Mesenteric fat pad (tissue), 1 donor: ENCODE measurements at regions not wholly inside any gene's neighbourhood (a gene's known extent, or its start where the extent isn't known, plus 50 kb on each side); places are given as distances from the start of the nearest gene placed in this dataset.
A peak's percentile ranks its signal among the peaks of the same experiment; 100 is the strongest.
"Not testable (repeated sequence)": the region's sequence is repeated elsewhere in the genome, so short reads cannot be mapped to it uniquely, and the experiment has no call there.

Experiments
- DNase-seq: peaks from one replicate; pipeline ENCODE4 v3.0.0-alpha.2; 2020; ENCODE audit warnings: low spot score
- donor health status: DM: yes; HTN: yes; CAD: no.

DNA sequence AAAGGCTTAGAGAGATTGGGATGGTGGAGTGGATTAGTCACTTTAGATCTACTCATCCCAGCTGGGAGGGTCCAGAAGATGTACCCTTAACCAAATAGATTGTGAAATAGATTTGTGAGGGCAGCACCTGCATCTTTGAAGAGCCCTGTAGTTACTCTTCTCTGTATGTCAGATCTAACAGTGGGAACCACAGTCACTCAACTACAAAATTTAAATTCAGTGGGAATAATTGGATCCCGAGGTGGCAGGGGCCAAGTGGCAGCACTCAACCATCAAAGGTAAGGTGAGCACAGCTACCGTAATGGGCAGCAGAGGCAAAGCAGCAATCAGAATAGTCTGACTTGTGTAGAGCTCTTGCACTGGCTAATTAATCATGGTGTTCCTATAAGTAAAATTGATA lies 99.5 kb upstream of the POU3F1 start:
- DNase-seq: not testable (repeated sequence)

DNA sequence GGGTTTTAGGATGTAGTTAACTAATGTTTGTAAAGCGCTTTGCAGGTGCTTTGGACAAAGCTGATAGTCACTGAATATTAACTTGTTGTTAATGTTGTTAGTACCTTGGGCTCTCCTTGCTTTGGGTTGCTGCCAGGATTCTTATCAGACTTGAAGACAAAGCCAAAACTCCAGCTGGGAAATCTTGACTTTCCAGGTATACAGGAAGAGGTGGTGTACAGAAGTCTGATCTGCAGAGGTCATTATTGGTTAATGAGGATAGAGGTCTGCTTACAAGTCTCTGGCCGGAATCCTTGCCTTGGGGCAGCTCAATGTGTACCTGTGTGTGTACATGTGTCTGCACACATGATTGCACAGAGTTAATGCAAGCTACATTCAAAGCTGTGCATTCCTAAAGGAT lies 96.0 kb upstream of the POU3F1 start:
- DNase-seq: no peak

DNA sequence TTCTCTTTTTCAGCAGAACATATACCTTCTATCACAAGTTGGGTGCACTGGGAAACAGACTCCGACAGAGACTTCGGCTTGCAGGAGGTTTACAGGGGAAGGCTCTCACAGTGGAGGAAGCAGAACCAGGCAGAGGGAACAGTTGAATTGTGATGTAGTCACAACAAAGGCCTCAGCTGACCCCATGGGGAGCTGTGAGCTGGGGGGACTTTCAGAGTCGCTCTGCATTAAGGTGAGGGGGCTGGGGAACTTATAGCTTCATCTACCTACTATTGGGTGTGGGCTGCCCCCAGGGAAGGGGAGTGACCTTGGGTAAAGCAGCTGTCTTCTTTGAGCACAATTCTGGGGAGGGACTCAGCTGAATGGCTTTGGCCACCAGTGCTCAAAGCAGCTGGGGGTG lies 94.9 kb upstream of the POU3F1 start:
- DNase-seq: no peak

DNA sequence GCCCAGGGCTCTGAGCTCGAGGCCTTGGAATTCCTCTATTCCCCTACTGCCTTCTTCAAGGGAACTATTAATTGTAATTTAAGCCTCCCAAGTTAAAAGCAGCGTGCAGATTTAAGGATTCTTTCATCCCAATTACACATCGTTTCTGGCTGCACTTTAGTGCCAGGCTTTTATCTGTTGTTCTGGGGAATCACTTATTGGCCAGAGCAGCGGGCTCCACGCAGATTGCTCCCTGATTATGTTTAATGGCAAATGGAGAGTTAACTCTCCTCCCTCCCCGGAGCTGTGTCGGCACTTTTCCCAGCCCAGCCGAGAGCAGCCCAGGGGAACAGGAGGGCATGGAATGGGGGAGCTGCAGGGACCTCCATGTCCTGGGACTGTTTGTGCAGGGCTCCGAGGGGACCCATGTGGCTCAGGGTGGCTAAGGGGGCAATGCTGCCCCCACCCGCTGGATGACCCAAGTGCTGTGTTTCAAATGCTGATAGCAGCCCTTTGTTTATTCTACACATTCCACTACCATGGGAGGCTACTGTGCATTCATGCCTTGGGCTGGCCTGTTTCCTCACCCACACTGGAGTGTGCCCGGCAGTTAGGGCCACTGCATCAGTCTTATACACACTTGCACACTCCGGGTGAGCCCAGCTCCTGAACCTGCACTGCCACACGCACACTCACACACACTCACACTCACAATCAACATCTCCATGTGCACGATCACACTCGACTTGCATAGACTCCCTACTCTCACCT lies 93.3 kb upstream of the POU3F1 start:
- DNase-seq: no peak

DNA sequence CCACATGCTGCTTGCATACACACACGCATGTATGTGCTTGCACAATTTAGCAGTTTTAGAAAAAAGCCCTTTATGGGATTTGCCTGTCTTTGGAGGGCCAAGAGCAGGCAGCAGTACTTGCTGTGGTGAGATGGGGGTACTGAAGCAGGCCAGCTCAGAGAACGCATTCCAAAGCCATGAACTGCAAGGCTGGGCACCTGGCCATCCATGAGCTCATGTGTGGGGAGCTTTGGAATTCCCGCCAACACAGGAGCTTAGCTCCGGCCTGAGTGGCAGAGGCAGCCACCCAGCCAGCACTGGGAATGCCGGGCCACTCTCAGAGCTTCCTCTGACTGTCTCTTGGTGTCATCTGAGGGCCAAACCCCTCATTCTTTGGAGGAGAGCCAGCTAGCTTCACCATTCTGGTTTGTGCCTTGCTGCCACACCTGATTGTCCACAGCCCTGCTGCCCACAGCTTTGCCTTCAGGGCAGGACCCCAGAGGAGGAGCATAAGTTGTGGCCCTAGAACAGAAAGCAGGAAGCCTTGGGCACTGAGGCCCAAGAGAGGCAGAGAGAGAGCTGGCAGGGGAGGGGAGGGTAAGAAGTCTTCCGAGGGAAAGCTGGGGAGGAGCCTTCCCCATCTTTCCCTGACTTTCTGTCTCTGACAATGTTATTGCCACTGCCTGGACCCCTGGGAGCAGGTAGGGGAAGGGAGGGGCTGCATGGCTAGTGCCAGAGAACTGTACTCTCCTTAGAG lies 92.1 kb upstream of the POU3F1 start:
- DNase-seq: no peak

DNA sequence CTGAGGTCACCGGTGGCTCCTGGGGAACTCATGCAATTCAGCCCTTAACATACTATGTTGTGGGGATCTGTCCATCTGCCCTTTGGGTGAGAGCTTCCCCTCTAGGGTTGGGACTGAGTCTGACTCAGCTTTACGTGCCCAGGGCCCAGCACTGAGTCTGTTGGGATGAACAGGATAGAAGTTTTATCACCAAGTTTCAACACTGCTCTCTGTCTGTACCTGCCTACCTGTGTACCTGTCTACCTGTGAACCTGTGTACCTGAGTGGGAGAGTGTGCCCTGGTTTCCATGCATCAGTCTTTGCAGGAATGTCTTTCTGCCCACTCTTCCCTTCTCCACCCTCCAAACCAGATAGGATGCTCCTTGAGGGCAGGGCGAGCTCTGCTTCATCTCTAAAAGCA lies 90.6 kb upstream of the POU3F1 start:
- no peak for DNase-seq

DNA sequence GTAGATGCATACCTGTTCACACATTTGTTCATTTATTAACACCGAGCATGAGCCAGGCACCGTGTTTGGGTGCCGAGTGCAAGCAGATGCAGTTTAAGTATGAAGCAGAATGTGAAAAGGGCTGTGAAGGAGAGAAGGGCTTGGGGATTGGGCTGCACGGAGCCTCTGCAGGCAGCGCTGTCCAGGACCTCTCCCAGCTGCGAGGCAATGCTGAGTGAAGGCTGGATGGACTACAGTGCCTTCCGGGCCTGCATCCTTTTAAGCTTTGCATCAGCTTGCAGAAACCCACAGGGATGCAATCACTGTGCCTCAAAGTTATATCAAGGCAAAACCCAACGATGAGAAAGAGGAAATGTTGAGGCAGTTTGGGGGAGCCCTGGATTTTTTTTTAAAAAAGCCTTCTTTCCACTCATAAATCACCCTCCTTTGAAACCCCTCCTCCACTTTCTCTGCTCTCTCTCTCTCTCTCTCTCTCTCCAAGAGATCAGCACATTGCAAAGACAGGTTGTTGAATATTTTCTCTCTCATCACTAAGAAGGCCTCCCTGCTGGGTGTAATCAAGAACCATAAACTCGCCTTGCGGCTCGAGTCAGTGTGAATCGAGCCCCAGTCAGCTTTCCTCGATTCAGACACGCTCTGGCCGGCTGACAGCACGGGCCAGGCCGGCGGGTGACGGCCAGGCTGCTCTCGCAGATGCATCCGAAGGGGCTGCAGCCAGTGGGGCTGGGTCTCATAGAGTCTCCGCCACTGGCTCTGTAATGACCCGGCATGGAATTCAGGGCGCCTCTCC lies 89.2 kb upstream of the POU3F1 start:
- DNase-seq: no peak

DNA sequence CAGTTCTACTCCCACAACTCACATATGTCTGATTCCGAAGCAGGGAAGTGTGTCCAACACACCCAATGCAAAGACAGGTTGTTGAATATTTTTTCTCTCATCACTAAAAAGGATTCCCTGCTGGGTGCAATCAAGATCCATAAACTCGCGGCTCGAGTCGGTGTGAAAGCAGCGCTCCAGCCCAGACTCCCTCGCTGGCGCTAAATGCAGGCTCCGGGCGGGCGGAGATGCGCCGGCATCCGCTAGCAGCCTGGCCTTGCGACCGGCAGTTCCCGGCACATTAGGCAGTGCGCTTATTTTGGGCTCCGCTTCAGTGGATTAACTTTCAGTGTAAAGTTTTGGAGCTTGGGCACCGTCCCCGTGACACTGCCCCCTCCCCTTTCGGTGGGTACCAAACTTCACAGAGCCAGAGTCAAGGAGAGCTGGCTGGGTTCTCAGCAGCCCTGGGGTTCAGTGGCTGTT lies 87.7 kb upstream of the POU3F1 start:
- DNase-seq: no peak

DNA sequence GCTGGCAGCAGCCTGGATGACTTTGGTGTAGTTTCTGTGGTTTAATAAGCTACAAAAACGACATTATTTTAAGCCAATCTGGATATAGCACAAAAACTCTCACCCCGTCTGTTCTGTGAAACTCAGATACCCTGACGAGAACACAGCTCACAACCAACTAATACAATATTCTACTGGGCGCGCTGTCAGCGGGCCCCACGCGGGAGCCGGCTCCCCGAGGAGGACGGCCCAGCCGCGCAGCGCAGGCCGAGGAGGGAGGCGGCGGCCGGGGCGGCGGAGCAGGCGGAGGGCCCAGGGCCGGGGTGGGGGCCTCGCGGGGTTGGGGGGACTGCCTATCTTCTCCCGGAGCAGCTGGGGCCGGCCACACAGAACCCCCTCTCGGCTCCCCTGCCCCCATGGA lies 87.2 kb upstream of the POU3F1 start:
- no peak for DNase-seq

DNA sequence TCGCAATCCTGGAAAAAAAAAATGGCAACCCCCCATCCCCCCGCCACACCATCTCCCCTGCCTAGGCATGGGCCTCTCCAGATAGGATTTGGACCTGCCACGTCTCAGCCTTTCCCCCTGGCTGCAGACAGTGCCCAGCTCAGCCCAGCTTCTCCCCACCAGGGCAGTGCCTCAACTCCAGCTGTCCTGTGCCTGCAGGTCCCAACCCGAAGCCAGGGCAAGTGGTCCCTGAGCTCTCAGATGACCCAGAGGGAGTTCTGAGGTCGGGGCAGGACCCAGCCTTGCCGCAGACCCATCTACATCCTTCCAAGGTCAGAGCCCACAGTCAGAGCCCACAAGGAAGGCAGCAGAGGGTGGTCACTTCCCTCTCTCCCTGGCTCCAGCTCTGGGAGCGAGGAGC lies 86.7 kb upstream of the POU3F1 start:
- peak; percentile 2 for DNase-seq

DNA sequence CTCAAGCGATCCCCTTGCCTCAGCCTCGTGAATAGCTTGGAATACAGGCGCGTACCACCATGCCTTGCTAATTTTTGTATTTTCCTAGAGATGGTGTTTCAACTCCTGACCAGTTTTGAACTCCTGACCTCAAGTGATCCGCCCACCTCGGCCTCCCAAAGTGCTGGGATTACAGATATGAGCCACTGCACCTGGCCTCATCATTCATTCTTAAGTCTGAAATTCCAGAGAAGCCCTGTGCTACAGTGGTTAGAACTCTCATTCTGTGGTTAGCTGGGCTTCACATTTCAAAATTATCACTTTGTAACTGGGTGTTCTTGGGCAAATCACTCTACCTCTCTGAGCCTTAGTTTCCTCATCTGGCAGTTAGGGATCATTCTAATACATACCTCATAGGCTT lies 86.1 kb upstream of the POU3F1 start:
- DNase-seq: peak; percentile 28

DNA sequence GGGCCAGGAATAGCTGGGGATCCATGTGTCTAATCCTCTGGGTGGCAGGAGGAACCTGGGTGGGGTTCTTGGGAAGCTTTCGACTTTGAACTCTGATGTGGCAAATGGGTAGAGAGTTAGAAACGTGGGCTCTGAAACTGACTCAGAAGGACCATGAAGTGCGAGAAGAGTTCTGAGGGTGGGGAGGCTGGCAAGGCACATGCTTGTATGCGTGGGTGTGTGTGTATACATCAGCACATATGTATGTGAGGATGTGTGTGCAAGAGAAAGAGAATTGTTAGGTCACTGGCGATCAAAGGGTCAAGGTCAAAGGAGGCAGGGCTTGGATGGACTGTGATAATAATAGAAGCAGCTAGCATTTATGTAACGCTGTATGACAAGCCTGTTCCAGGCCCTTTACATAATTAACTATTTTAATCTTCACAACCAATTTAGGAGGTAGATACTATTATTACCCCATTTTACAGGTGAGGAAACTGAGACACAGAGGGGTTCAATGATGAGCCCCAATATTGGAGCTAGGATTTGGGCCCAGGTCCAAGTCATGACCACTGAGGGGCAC lies 84.5 kb upstream of the POU3F1 start:
- DNase-seq: no peak

DNA sequence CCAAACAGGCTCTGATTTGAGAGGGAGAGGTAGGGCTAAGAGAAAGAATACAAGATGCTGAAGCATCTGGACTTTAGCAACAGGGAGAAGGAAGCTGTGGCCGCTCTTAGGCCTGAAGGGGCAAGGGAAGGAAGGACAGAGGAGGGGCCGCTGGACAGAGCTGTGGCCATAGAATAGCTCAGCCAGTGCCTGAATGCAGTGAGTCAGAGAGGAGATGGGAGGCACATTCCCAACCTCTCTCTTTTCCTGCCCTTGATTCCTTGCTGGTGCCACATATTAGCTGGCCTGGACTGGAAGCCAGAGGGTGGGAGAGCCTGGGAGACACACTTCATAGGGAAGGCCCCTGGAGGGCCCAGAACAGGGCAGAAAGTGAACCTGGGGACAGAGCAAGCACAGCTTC lies 83.4 kb upstream of the POU3F1 start:
- no peak for DNase-seq

DNA sequence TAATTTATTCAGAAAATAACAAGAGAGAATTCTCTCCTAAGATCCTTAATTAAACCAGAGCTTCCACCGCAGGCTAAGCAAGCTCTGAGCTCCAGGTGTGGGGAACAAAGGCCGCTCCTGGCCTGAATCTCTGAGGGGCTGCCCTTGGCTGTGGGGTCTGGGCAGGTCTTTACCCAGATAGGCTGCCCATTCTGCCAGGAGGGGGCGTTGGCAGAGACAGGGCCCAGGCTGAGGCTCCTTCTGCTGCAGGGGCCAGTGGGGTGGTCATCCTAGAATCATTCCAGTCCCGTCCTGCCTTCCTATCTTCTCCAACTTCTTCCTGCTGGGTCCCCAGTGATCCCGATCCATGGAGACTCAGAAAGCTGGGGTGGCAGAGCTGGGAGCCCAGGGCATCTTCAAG lies 82.9 kb upstream of the POU3F1 start:
- no peak for DNase-seq

DNA sequence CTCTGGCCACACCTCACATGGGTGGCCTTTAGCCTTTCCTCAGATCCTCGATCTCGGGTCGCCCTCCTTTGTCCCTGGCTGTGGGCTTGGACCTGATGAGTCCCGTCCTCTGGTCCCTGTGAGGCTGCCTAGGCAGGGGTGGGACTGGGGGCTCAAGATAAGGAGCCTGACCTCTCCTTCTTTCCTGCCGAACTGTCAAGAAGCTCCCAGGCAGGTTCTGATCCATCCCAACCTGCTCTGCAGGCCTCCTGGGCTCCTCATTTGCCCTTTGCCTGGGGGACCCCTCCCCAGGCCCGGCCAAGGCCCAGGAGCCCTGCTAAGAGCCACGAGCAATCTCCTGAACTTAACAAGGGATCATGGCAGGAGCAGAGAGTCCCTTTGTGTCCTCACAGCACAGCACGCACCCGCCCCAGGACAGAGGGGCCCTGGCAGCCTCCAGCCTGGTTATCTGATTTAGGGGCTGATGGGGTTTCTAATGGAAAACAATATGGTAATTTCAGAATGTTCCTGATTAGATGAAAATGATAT lies 82.4 kb upstream of the POU3F1 start:
- no peak for DNase-seq

DNA sequence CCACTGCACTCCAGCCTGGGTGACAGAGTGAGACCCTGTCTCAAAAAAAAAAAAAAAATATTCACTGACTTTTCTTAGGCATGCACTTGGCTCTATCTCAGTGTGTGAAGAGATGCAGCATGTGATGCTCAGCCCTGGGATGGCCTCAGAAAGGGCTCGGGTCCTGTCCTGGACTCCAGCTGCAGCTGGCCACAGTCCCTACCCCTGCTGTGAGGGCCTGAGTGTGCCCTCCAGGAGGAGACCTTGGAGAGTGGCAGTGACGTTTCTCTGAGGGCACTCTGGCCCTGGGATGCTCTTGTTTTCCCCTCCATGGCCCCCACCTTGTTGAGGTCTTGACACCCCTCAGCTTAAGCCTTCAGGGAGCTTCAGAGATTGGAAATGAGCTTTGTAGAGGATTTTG lies 81.9 kb upstream of the POU3F1 start:
- DNase-seq: no peak

DNA sequence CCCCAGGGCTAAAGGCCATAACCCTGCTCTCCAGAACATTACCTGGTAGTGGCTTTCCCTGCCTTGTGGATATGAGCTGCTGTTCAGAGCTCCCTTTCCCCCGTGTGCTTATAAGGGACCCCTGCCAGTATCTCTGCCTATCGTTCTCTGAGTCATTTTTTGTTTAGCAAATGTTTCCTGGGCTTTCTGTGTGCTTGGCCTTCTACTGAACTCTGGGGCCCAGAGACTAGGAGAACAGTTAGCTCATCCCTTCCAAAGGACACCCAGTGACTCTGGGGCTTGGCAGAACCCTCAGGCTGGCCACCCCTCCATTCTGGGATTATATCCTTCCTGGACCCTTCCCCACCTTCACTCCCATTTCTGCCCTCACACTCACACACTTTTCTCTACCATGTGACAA lies 80.8 kb upstream of the POU3F1 start:
- no peak for DNase-seq

DNA sequence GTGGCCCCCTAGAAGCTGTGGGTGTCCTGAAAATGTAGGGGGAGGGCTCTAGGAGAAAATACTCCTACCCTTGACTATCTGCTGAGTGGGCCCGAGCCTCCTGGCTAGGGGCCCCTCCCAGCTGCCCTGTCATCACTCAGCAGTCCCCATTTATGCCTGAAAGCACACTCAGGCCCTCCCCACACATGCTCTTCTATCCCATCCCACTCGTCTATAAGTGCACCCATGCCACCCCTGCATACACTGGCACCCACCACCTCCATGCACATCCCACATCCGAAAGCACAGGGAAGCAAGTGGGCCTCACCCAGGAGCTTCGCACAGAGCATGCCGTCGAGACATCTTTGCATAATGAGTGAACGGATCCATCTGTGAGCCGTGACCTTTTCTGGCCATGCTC lies 80.4 kb upstream of the POU3F1 start:
- no peak for DNase-seq

DNA sequence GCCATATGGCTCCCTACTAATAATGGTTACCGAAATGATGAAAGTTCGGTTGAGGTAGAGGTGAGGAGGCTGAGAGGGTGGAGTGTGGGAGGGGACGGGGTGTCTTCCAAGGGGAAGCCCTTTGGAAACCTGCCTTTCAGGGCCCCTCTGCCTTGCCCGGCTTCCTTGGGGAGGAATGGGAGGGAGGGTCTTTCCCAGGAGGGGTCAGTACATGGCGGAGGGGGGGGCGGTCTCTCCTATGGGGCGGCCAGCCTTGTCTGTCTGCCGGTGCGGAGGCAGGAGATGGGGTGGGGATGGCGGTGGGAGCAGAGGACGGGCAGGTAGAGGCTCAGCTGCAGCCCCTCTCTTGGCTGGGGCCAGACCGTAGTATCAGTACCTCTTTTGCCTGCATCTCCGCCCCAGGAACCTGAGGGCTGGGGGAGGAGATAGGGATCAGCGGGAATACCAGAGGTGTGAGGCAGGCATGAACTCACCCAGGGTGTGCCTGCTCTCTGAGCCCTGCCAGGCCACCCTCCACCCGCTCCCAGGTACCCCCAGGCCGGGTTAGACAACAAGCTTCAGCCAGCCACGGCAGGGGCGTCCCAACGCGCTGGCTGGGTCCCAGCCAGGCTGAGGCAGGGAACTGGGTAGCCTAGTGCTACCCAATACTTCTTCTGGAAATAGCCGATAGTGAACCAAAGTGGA lies 79.4 kb upstream of the POU3F1 start:
- no peak for DNase-seq

DNA sequence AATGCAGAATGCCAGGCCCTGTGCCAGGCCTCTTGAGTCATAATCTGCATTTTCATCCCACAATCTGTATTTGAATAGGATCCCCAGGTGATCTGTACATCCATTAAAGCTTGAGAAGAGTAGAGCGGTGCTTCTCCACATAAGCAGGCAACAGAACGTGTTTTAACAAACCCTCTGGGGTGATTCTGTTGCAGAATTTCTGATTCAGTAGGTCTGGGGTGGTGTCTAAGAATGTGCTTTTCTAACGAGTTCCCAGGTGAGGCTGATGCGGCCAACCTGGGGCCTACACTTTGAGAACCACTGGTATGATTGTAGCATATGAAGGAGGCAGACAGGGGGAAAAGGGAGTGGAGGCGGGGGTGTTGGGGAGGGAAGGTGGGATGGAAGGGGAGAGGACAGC lies 78.4 kb upstream of the POU3F1 start:
- no peak for DNase-seq
